Mesothelial cell of epicardium (in vitro differentiated cells): ENCODE measurements at regions not wholly inside any gene's neighbourhood (a gene's known extent, or its start where the extent isn't known, plus 50 kb on each side); places are given as distances from the start of the nearest gene placed in this dataset.

Experiments used
- DNase-seq, 2 experiments: peaks; one replicate each; pipeline ENCODE4 v3.0.0; 2021; ENCODE audit warnings: low spot score in 2 of 2; ENCODE audit not compliant: unreplicated experiment in 2 of 2
- H3K27ac Mint-ChIP-seq: 2 replicates; pipeline ENCODE4 v1.8.0; 2021; ENCODE audit warnings: mixed read lengths
- H3K27me3 Mint-ChIP-seq: 2 replicates; pipeline ENCODE4 v1.8.0; 2021; ENCODE audit warnings: low read depth, mixed read lengths
- H3K36me3 Mint-ChIP-seq: 2 replicates; pipeline ENCODE4 v1.8.0; 2021; ENCODE audit warnings: mixed read lengths
- H3K4me1 Mint-ChIP-seq: 2 replicates; pipeline ENCODE4 v1.8.0; 2021; ENCODE audit warnings: mixed read lengths
- H3K4me3 Mint-ChIP-seq: 2 replicates; pipeline ENCODE4 v1.8.0; 2021; ENCODE audit warnings: mild to moderate bottlenecking, moderate library complexity, mixed read lengths
- H3K9me3 Mint-ChIP-seq: 2 replicates; pipeline ENCODE4 v1.8.0; 2021; ENCODE audit warnings: mixed read lengths
- CTCF ChIP-seq: fragments of 200-600 bp; sonication (generic); IDR thresholded peaks from one replicate; pipeline ENCODE4 v1.5.0; 2021; ENCODE audit warnings: antibody characterized with exemption; ENCODE audit not compliant: unreplicated experiment

- H3K36me3 Mint-ChIP-seq: no peaks in the 10 kb centered on the region
- no peak overlapping the region for H3K27ac Mint-ChIP-seq
- H3K4me1 Mint-ChIP-seq: peaks cover 13% of the 10 kb centered on the region
Measured at GRCh38 chr9:87324613-87325194, 173.0 kb upstream of the DAPK1 start.

DNA sequence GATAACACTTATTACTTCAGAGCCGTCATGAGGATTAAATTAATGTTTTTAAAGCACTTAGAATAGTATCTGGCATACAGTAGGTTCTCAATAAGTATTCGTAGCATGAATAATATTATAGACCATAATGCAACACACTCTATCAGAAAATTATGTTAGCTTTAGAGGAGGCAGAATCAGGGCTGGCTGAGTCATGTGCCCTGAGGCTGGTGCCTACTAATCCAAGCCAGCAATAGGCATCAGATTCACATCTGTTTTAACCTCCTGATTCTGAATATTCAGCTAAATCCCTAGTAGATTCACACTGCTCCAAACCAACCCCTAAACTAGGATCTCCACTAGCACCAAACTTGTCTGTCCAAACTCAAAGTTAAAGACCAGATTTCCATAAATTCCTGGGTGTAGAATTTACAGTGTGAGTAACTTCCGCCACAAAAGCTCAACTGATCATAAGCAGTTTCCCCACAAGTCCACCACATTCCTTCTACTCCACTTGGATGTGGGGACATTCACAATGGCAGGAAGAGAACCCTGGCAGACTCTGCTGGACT, 170.0 kb upstream of the DAPK1 start:
- peaks cover 5% of the 10 kb centered on the region for H3K36me3 Mint-ChIP-seq

More at GRCh38 chr9:87324613-87325194, 173.0 kb upstream of the DAPK1 start:
- DNase-seq: no peak
- H3K27me3 Mint-ChIP-seq: no peaks in the 10 kb centered on the region
- H3K9me3 Mint-ChIP-seq: peaks cover 9% of the 10 kb centered on the region
- H3K4me3 Mint-ChIP-seq: no peak overlapping the region
- peak; percentile 86 for TF ChIP-seq CTCF

GRCh38 chr9:87333802-87334201, 163.9 kb upstream of the DAPK1 start:
- peaks cover 5% of the 10 kb centered on the region for H3K36me3 Mint-ChIP-seq
- TF ChIP-seq CTCF: no peak
- DNase-seq: no peak
- H3K27ac Mint-ChIP-seq: no peak overlapping the region
- H3K9me3 Mint-ChIP-seq: peaks cover 22% of the 10 kb centered on the region
- H3K27me3 Mint-ChIP-seq: no peaks in the 10 kb centered on the region
- peaks cover 18% of the 10 kb centered on the region for H3K4me1 Mint-ChIP-seq
- H3K4me3 Mint-ChIP-seq: no peak overlapping the region

More for the DNA sequence above, 170.0 kb upstream of the DAPK1 start:
- Mint-ChIP-seq H3K9me3 (peaks cover 22% of the 10 kb centered on the region), H3K4me3 (no peak overlapping the region), H3K4me1 (peaks cover 13% of the 10 kb centered on the region), H3K27ac (no peak overlapping the region), H3K27me3 (no peaks in the 10 kb centered on the region)
- no peak for DNase-seq
- TF ChIP-seq CTCF: no peak

DNA sequence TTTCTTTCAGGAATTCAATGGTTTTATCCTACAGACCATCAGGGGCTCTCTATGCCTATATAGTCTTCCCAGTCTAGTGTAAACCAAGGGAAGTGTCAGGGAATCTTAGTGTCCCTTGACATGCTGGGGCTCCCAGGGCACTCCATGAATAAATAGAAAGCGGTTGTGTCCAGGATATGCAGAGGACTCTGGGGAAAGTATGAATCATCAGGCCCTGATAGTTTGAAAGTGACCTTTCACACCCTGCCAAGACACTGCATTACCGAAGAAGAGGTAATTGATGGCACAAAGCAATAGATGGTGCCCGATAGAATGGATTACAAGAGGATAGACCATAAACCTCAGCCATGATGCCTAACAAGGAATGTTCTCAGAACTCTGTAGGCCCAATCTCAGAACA, 163.3 kb upstream of the DAPK1 start:
- H3K9me3 Mint-ChIP-seq: peaks cover 18% of the 10 kb centered on the region
- H3K27me3 Mint-ChIP-seq: no peaks in the 10 kb centered on the region
- H3K4me1 Mint-ChIP-seq: peaks cover 20% of the 10 kb centered on the region
- H3K27ac Mint-ChIP-seq: no peak overlapping the region
- peaks cover 5% of the 10 kb centered on the region for H3K36me3 Mint-ChIP-seq
- no peak for TF ChIP-seq CTCF
- no peak overlapping the region for H3K4me3 Mint-ChIP-seq
- DNase-seq: no peak

DNA sequence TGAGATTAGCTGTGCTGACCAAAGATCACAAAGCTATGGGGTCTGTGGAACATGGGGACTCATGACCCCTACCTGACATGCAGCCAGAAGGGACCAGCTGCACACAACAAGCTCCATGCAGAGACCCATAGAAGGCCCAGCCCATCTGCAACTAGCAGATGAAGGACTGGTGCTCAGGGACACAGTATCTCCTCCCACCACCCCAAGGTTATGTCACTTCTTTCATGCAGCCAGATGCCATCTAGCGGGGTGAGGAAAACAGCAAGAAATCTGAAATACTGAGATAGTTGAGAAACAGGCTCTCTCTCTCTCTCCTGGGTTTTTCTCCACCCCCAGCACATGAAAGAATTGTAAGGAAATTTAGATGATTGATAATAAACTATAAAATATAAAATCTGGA, 161.3 kb upstream of the DAPK1 start:
- H3K36me3 Mint-ChIP-seq: no peaks in the 10 kb centered on the region
- no peak overlapping the region for H3K27ac Mint-ChIP-seq
- peaks cover 7% of the 10 kb centered on the region for H3K9me3 Mint-ChIP-seq
- H3K4me3 Mint-ChIP-seq: no peak overlapping the region
- H3K27me3 Mint-ChIP-seq: no peaks in the 10 kb centered on the region
- no peak for TF ChIP-seq CTCF
- peaks cover 31% of the 10 kb centered on the region for H3K4me1 Mint-ChIP-seq
- no peak for DNase-seq
